ENCODE measurements at regions not wholly inside any gene's neighbourhood (a gene's known extent, or its start where the extent isn't known, plus 50 kb on each side); places are given as distances from the start of the nearest gene placed in this dataset.
"Not testable (repeated sequence)": the region's sequence is repeated elsewhere in the genome, so short reads cannot be mapped to it uniquely, and the experiment has no call there.

- DNase-seq (ENCODE audit: low spot score); H3K36me3 Mint-ChIP-seq; H3K27ac ChIP-seq; H4K20me1 ChIP-seq (ENCODE audit: low read depth); H3K79me2 ChIP-seq (ENCODE audit: low read depth); H3K36me3 ChIP-seq; H3K9me3 Mint-ChIP-seq; H3K4me1 Mint-ChIP-seq; H3K9me3 ChIP-seq (ENCODE audit: low read depth); H3K27ac Mint-ChIP-seq; H3F3A ChIP-seq (ENCODE audit: low read depth); H3K4me3 Mint-ChIP-seq; H3K4me2 ChIP-seq; H3K4me3 ChIP-seq; H3K9ac ChIP-seq; H2AFZ ChIP-seq (replicated peaks); H3K27me3 ChIP-seq; H3K4me1 ChIP-seq; H3K27me3 Mint-ChIP-seq (ENCODE audit: insufficient read depth, low read depth): not testable (repeated sequence)
Measured at GRCh38 chr15:30497275-30497674, 54.6 kb upstream of the GOLGA8Q start.

- not testable (repeated sequence) for H3K27ac Mint-ChIP-seq; H3F3A ChIP-seq (ENCODE audit: low read depth); DNase-seq (ENCODE audit: low spot score); H3K4me1 Mint-ChIP-seq; H3K27me3 ChIP-seq; H3K4me3 Mint-ChIP-seq; H3K36me3 Mint-ChIP-seq; H3K4me1 ChIP-seq; H3K79me2 ChIP-seq (ENCODE audit: low read depth); H3K27me3 Mint-ChIP-seq (ENCODE audit: insufficient read depth, low read depth); H3K9ac ChIP-seq; H2AFZ ChIP-seq (replicated peaks); H3K4me2 ChIP-seq; H3K27ac ChIP-seq; H3K4me3 ChIP-seq; H3K9me3 Mint-ChIP-seq; H4K20me1 ChIP-seq (ENCODE audit: low read depth); H3K9me3 ChIP-seq (ENCODE audit: low read depth); H3K36me3 ChIP-seq
Measured at GRCh38 chr15:30499233-30499632, 52.6 kb upstream of the GOLGA8Q start.

DNA sequence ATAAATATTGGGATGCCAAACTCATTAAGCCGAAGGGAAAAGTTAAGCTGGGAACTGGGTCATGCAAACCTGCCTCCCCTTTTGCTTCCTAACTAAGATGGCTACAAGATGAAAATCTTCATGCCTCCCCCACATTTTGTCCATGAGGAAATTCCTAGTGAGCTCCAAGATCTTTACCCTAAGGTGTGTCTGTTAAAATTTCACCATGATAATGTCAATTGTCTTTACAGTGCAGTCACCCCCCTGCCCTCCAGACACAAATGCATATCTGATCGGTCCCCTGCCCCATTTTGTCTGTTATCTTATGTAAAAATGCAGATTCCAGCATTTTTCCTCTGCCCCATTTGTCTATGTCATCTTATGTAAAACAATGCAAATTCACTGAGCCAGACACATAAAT, 51.3 kb upstream of the GOLGA8Q start:
- H3K4me3 ChIP-seq; DNase-seq (ENCODE audit: low spot score); H3K9ac ChIP-seq; H3F3A ChIP-seq (ENCODE audit: low read depth); H4K20me1 ChIP-seq (ENCODE audit: low read depth); H3K4me1 Mint-ChIP-seq; H3K36me3 ChIP-seq; H3K27me3 Mint-ChIP-seq (ENCODE audit: insufficient read depth, low read depth); H3K79me2 ChIP-seq (ENCODE audit: low read depth); H3K4me3 Mint-ChIP-seq; H3K9me3 ChIP-seq (ENCODE audit: low read depth); H3K36me3 Mint-ChIP-seq; H3K4me2 ChIP-seq; H3K4me1 ChIP-seq; H2AFZ ChIP-seq (replicated peaks); H3K27ac ChIP-seq; H3K27ac Mint-ChIP-seq; H3K27me3 ChIP-seq; H3K9me3 Mint-ChIP-seq: not testable (repeated sequence)
